ENCODE measurements at regions not wholly inside any gene's neighbourhood (a gene's known extent, or its start where the extent isn't known, plus 50 kb on each side); places are given as distances from the start of the nearest gene placed in this dataset.
"Not testable (repeated sequence)": the region's sequence is repeated elsewhere in the genome, so short reads cannot be mapped to it uniquely, and the experiment has no call there.

- DNase-seq (ENCODE audit: low read depth in 2 of 2), result not testable (repeated sequence)
These were observed 76.6 kb downstream of the LAT start for GRCh38 chr16:29061467-29061921.

GRCh38 chr16:29060022-29060810 is 75.4 kb downstream of the LAT start:
- not testable (repeated sequence) for DNase-seq (ENCODE audit: low read depth in 2 of 2)

DNA sequence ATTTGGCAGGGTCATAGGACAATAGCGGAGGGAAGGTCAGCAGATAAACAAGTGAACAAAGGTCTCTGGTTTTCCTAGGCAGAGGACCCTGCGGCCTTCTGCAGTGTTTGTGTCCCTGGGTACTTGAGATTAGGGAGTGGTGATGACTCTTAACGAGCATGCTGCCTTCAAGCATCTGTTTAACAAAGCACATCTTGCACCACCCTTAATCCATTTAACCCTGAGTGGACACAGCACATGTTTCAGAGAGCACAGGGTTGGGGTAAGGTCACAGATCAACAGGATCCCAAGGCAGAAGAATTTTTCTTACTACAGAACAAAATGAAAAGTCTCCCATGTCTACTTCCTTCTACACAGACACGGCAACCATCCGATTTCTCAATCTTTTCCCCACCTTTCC is 74.7 kb downstream of the LAT start:
- not testable (repeated sequence) for DNase-seq (ENCODE audit: low read depth in 2 of 2)
